GM12872 (cell line): ENCODE measurements at regions not wholly inside any gene's neighbourhood (a gene's known extent, or its start where the extent isn't known, plus 50 kb on each side); places are given as distances from the start of the nearest gene placed in this dataset.
A peak's percentile ranks its signal among the peaks of the same experiment; 100 is the strongest.

Experiments
- TF ChIP-seq, protein P1 (sequence below): IDR thresholded peaks from 3 replicates; pipeline ENCODE4 v1.5.1; 2011; ENCODE audit warnings: low read depth, mild to moderate bottlenecking, low read length, moderate library complexity; ENCODE audit not compliant: insufficient read depth

GRCh38 chr17:52336796-52337195 lies 178.3 kb upstream of the CA10 start:
- TF ChIP-seq, protein P1, sequence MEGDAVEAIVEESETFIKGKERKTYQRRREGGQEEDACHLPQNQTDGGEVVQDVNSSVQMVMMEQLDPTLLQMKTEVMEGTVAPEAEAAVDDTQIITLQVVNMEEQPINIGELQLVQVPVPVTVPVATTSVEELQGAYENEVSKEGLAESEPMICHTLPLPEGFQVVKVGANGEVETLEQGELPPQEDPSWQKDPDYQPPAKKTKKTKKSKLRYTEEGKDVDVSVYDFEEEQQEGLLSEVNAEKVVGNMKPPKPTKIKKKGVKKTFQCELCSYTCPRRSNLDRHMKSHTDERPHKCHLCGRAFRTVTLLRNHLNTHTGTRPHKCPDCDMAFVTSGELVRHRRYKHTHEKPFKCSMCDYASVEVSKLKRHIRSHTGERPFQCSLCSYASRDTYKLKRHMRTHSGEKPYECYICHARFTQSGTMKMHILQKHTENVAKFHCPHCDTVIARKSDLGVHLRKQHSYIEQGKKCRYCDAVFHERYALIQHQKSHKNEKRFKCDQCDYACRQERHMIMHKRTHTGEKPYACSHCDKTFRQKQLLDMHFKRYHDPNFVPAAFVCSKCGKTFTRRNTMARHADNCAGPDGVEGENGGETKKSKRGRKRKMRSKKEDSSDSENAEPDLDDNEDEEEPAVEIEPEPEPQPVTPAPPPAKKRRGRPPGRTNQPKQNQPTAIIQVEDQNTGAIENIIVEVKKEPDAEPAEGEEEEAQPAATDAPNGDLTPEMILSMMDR = no peak

DNA sequence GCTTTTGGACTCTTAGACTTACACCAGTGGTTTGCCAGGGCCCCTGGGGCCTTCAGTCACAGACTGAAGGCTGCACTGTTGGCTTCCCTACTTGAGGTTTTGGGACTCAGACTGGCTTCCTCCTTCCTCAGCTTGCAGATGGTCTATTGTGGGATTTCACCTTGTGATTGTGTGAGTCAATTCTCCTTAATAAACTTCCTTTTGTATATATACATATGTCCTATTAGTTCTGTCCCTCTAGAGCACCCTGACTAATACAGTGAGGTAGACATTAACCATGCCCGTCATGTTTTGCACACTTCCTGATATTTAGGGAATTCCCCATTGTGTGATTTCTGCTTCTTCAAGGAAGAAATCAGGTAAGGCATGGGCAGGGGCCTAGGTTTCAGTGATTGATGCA lies 147.8 kb upstream of the CA10 start:
- TF ChIP-seq, protein P1 = no peak

DNA sequence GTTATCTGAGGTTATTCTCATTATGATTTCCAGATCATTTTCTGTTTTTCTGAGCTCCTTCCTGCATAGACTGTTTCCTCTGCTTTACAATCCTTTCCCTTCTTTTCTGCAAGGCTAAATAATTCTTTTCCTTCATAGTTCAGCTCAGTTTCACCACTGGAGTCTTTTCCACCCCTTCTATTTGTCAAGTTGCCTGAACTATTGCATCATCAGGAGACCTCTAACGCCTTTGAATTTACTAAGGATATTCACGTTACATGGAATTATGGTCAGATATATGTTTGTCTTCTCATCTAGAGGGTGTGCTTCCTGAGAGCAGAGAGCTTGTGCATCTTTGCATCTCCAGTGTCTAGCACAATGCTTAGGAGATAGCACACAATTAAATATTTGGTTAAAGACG lies 140.4 kb upstream of the CA10 start:
- TF ChIP-seq, protein P1 = no peak

- TF ChIP-seq, protein P1 = 0 out of 3 replicates have a peak, but pooled peaks have one; percentile 5
These were observed 138.9 kb upstream of the CA10 start for GRCh38 chr17:52297230-52298010.

GRCh38 chr17:52294301-52294700 lies 135.8 kb upstream of the CA10 start:
- TF ChIP-seq, protein P1 = no peak

- TF ChIP-seq, protein P1 = no peak
These were observed 129.1 kb upstream of the CA10 start for GRCh38 chr17:52287611-52288010.

DNA sequence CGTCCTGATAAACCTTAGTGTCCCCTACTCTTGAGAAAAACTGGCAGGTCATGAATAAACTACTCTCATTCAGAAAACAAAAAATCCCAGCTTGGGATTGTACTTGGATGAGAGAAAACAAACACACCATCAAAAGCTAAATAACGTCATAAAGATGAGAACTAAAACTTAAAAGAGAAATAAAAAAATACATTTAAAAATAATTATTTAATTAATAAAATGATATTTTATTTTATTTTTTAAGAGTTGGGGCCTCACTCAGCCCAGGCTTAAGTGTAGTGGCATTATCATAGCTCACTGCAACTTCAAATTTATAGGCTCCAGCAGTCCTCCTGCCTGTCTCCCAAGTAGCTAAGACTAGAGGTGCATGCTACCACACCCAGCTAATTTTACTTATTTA lies 125.4 kb upstream of the CA10 start:
- TF ChIP-seq, protein P1 = no peak
